LHCN-M2 (cell line): ENCODE measurements at regions not wholly inside any gene's neighbourhood (a gene's known extent, or its start where the extent isn't known, plus 50 kb on each side); places are given as distances from the start of the nearest gene placed in this dataset.
"Not testable (repeated sequence)": the region's sequence is repeated elsewhere in the genome, so short reads cannot be mapped to it uniquely, and the experiment has no call there.

Experiments used
- DNase-seq: peaks from one replicate; pipeline ENCODE4 v3.0.0-alpha.2; 2012; ENCODE audit warnings: low read depth

GRCh38 chr2:16464641-16465040 lies 201.0 kb downstream of the CYRIA start:
- DNase-seq, result no peak

- no peak for DNase-seq
Measured at GRCh38 chr2:16462958-16463357, 202.7 kb downstream of the CYRIA start.

GRCh38 chr2:16461672-16462071 lies 204.0 kb downstream of the CYRIA start:
- no peak for DNase-seq

GRCh38 chr2:16459606-16460005 lies 206.0 kb downstream of the CYRIA start:
- DNase-seq, result no peak

- no peak for DNase-seq
Measured at GRCh38 chr2:16454621-16455020, 211.0 kb downstream of the CYRIA start.

GRCh38 chr2:16452123-16452522 lies 213.5 kb downstream of the CYRIA start:
- DNase-seq, result no peak

GRCh38 chr2:16446706-16447105 lies 218.9 kb downstream of the CYRIA start:
- DNase-seq, result no peak

GRCh38 chr2:16442971-16443370 lies 222.7 kb downstream of the CYRIA start:
- no peak for DNase-seq

GRCh38 chr2:16441431-16441830 lies 224.2 kb downstream of the CYRIA start:
- DNase-seq, result no peak

GRCh38 chr2:16440898-16441297 lies 224.7 kb downstream of the CYRIA start:
- no peak for DNase-seq

- DNase-seq, result no peak
Measured at GRCh38 chr2:16438613-16439321, 226.9 kb downstream of the CYRIA start.

- DNase-seq, result no peak
Measured at GRCh38 chr2:16437189-16437588, 228.4 kb downstream of the CYRIA start.

- no peak for DNase-seq
Measured at GRCh38 chr2:16434393-16434792, 231.2 kb downstream of the CYRIA start.

- DNase-seq, result no peak
Measured at GRCh38 chr2:16430846-16431245, 234.8 kb downstream of the CYRIA start.

- DNase-seq, result no peak
Measured at GRCh38 chr2:16429431-16430145, 236.0 kb downstream of the CYRIA start.

- no peak for DNase-seq
Measured at GRCh38 chr2:16429002-16429401, 236.6 kb downstream of the CYRIA start.

GRCh38 chr2:16425462-16426336 lies 239.9 kb downstream of the CYRIA start:
- DNase-seq, result no peak

GRCh38 chr2:16420421-16420820 lies 245.2 kb downstream of the CYRIA start:
- no peak for DNase-seq

- DNase-seq, result no peak
Measured at GRCh38 chr2:16417726-16418125, 247.9 kb downstream of the CYRIA start.

GRCh38 chr2:16416651-16417050 lies 249.0 kb downstream of the CYRIA start:
- no peak for DNase-seq

GRCh38 chr2:16415861-16416260 lies 249.8 kb downstream of the CYRIA start:
- DNase-seq, result not testable (repeated sequence)

- DNase-seq, result no peak
Measured at GRCh38 chr2:16413947-16414346, 251.7 kb downstream of the CYRIA start.
